WI38 (cell line): ENCODE measurements at regions not wholly inside any gene's neighbourhood (a gene's known extent, or its start where the extent isn't known, plus 50 kb on each side); places are given as distances from the start of the nearest gene placed in this dataset.

Experiments used
- H3K4me3 ChIP-seq: 2 replicates; pipeline ENCODE4 v1.5.1; 2011; ENCODE audit warnings: low read depth, mild to moderate bottlenecking, control low read depth, low read length
- TF ChIP-seq, protein P1 (sequence below): IDR thresholded peaks from 2 replicates; pipeline ENCODE4 v1.5.1; 2012; ENCODE audit warnings: low read depth, mild to moderate bottlenecking, control low read depth, low read length

- TF ChIP-seq, protein P1, sequence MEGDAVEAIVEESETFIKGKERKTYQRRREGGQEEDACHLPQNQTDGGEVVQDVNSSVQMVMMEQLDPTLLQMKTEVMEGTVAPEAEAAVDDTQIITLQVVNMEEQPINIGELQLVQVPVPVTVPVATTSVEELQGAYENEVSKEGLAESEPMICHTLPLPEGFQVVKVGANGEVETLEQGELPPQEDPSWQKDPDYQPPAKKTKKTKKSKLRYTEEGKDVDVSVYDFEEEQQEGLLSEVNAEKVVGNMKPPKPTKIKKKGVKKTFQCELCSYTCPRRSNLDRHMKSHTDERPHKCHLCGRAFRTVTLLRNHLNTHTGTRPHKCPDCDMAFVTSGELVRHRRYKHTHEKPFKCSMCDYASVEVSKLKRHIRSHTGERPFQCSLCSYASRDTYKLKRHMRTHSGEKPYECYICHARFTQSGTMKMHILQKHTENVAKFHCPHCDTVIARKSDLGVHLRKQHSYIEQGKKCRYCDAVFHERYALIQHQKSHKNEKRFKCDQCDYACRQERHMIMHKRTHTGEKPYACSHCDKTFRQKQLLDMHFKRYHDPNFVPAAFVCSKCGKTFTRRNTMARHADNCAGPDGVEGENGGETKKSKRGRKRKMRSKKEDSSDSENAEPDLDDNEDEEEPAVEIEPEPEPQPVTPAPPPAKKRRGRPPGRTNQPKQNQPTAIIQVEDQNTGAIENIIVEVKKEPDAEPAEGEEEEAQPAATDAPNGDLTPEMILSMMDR = no peak
- H3K4me3 ChIP-seq = no peak overlapping the region
Measured at GRCh38 chr21:26635681-26636080, 62.6 kb upstream of the CYYR1 start.

DNA sequence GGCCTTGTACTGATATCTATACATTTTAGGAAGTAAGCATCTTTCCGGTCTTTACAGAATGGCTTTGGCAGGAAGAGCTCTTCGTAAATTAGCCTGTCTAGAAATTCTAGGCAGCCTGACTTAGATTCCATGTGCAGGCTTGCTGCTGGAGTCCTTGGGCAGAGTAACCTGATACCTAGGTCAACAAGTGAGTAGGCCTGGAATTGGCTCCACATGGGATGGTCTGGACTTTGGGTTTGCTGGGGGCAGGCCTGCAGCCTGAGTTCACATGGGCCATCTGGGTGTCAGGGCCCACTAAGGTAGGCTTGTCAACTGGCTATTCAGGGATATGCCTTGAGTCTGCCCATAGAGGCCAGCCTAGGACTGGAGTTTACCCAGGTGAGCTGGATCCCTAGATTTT lies 59.6 kb upstream of the CYYR1 start:
- no peak overlapping the region for H3K4me3 ChIP-seq
- TF ChIP-seq, protein P1 = no peak

DNA sequence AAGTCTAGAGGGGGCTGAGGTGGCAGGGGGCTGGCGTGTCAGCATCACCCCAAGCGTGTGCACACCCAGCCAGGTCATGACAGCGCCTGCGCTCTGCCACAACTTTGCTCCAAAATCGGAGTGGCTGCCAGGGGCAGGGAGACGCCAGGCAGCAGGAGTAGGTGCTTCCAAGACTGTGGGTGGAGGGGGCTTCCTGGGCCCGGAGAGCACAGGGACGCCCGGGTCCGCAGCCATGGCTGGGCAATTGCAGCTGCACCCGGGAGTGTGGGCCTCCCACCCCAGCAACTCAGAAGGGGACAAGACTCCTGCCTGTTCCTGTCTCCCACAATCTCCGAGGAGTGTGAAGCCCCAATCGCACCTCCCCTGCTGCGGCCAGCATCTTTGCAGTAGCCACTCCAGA lies 53.1 kb upstream of the CYYR1 start:
- H3K4me3 ChIP-seq = no peak overlapping the region
- TF ChIP-seq, protein P1 = no peak

DNA sequence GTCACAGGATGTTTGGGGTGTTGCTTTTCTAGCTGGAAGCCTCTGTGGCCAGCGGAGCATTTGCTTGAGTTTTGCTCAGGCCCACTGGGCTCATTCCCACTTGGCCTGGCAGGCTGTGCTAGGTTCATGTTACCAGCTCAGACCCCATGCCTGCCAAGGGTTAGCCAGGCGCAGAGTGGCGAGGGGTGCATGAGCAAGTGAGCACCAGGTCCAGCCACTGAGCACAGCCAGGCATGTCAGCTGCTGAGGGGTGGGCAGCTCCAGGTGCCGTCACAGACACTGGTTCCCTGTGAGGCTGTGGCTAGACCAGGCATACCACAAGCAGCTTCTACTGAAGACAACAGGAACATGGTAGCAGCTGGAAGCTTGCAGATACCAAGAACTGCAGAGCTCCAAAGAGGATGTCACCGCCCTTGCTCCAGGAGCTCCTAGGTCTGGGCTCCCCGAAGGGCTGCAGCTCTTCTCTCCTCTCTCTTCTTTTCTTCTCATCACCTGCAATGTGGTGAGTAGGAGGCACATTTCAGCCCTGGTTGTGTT lies 52.0 kb upstream of the CYYR1 start:
- H3K4me3 ChIP-seq = no peak overlapping the region
- TF ChIP-seq, protein P1 = no peak
